HG03060 (cell line): ENCODE measurements at regions not wholly inside any gene's neighbourhood (a gene's known extent, or its start where the extent isn't known, plus 50 kb on each side); places are given as distances from the start of the nearest gene placed in this dataset.
"Not testable (repeated sequence)": the region's sequence is repeated elsewhere in the genome, so short reads cannot be mapped to it uniquely, and the experiment has no call there.

Source experiments
- ATAC-seq: cut with Tn5 transposase; IDR thresholded peaks from one replicate; pipeline ENCODE4 v1.9.1; 2021; ENCODE audit warnings: low read depth, moderate number of reproducible peaks; ENCODE audit not compliant: unreplicated experiment

DNA sequence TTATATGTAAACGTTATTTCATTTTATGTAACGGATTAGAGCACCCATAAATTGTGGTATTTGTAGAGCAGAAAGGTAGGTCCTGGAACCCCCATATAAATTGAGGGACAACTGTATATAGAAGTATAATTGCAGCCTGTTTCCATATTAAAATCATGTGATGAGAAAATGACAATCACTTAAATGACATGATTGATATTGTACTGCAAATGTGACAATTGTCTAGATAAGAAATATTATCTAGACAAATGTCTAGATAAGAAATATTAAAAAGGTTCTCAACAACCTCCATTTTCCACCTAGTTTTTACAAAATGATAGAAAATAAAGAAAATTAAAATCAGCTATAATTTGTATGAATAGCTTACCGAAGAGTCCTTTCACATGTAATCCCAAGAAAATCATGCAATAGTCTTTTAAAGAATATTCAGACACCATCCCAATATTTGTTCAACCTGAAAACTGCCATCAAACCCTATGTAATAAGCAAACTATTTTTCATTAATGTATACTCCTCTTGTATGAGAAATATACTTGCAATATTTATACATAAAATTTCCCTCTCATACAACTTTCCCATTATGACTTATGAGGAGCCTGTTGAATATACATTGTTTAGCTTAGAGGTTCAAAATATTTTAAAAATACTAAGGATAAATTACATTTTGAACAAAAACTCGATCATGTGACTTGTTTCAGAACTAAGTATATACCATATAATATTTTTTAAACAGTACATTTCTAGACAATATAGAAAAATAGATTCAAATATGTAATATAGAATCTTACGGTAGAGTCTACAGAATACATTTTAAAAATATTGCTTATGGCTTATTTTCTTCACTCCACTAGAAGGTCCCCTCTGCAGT lies 153.2 kb downstream of the CRPPA start:
- no peak for ATAC-seq

DNA sequence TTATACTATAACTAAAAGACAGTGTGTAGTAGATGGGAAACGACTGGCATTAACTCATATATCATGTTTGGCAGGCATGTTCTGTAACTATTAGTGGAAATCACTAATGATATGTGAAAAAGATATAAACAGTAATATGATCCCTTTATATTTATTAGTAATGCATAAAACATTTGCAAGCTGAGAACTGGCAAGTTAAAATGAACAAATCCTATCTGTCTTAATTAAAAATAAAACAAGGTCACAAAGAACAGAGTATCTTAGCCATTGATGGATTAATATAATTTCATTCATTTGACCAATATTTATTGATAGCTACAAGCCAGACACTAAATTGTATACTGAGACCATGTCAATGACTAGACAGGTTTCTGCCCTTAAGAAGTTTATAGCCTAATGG lies 154.5 kb downstream of the CRPPA start:
- no peak for ATAC-seq

DNA sequence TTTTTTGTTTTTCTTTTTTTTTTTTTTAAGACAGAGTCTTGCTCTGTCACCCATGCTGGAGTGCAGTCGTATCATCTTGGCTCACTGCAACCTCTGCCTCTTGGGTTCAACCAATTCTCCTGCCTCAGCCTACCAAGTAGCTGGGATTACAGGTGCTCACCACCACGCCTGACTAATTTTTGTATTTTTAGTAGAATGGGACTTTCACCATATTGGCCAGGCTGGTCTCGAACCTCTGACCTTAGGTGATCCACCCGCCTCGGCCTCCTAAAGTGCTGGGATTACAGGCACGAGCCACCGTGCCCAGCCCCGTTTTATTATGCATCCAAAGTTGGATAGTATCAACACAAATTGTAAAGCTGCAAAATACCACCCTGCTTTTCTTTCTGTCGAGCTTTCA lies 154.9 kb downstream of the CRPPA start:
- not testable (repeated sequence) for ATAC-seq

DNA sequence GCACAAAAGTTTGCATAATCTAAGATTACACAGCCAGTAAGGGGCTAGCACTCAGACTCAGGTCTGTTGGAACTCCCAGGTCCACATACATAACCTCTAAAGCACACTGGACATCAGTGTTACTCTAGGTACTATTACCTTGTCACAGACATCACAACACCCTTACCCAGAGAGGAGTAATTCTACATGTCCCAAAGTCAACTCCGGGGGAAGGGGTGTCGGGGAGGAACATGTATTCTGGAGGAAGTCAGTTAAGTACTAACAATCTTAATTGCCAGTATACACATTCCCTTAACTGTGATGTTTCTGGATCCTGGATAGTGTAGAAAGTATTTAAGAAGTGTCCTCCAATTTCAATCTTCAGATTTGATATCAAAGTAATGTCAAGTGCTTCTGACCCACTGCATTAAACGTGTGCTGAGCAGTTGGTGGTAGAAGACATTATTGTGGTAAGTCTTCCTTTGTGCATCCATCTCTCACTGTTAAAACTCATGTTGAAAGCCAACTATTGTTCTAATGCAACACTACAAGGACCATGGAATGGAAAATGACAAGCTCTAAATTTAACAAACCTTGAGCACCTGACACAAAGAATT lies 155.4 kb downstream of the CRPPA start:
- no peak for ATAC-seq

DNA sequence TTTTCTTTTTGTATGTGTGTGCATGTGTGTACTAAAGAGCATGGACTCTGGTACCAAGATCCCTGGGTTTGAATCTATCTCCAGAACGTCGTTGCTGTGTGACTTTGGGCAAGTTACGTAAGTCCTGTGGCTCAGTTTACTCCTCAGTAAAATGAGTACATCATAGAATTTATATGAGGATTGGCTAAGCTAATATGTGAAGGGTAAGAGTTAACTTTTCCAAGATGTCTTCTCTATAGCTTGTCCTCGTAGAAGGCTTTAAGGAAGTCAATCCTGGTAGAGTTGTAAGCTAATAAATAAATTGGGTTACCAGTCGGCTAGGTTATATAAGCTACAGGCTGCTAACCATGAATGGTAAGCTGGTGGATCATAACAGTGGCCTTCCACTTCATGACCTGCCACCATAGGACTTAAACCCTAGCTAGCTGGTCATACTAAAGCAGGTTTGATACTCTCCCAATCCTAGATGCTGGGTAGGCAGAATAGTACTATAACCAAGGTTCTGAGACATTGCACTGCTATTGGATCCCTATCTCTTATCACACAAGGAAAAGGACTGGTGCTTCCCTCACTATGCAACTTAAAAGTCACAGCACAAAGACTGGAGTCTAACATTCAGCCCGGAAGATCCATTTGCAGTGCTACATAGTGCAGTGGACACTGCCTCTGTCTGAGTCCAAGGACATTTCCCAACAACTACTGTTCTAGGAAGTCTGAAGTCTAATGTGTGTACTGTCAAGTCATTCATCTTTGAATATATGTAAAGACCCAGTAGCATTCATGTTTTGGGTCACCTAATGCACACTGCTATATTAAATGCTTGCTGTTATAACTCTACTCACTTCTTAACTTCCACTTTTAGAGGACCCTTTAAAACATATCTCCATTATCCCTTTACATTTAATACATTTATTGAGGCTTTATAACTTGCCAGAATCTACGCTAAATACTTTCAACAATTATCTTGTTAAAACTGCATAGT lies 156.2 kb downstream of the CRPPA start:
- no peak for ATAC-seq

DNA sequence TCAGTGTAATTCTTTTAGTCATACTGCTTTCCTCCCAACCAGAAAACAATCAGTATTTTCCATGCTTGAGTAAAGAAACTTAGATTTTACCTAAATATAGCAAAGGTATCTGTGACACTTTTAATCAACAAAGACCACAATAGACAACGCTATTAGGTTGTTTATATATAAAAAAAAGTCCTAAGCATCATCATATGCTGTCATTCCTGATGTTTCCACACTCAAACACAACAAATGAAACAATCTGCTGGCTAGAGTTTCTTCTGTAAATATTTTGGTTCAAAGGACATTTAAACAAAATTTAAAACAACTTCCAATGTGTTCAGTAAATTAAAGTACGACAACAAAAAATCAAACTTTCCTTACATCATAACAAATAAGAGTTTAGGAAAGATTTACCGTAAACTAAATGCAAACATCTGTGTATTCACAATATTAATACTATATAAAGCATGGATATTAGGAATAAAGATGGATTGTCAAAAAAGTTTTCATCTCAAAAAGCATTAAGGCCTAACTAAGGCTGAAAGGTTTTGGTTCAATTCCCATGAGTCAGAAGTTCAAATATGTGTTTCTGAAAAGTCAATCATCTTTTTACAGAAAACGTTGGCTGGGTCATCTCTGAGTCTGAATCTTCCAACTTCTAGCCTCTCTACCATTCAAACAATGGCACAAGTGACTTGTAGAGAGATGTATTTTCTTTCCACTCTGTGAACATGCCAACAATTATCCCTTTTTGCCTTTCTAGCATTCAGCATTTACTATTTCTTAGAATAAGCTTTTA lies 157.1 kb downstream of the CRPPA start:
- no peak for ATAC-seq

DNA sequence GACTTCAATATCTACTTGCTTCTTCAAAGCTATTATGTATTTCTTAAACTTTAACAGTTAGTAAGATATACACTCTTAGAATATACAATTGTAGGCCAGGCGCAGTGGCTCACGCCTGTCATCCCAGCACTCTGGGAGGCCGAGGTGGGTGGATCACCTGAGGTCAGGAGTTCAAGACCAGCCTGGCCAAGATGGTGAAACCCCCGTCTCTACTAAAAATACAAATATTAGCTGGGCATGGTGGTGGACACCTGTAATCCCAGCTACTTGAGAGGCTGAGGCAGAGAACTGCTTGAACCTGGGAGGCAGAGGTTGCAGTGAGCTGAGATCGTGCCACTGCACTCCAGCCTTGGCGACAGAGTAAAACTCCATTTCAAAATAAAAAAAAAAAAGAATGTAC lies 158.0 kb downstream of the CRPPA start:
- not testable (repeated sequence) for ATAC-seq

DNA sequence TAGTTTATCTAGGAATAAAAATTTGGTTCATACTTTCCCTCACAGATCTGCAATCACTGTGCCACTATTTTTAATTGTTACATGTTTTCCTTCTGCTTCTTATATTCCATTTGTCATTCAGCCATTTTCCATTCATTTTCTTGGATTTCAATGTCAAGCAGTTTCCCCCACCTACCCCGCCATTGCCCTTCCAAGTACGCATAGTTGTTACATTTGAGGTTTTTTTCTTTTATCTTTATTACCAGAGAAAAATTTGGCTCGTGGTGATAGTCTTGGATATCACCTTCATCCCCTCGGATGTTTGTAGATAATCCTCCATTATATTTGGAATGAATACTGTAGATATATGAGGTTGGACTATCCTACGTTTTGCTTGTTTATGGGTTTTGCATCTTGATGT lies 159.7 kb downstream of the CRPPA start:
- ATAC-seq: no peak

DNA sequence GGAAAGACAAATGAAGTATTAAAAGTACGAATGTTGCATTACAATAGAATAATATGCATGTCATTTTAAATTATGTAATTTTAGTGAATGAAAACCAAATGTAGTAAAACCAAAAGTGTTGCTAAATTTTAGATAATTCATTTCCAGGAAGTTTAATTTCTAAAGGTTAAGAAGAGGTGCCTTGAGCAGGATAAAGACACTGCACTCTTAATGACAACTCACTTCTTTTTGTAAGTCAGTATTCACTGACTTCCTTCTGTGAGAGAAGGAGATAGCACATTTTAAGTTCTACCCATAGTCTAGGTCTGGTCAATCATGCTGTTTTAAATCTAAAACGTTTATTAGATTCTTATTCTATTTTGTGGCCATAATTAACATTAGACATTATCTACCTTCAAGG lies 160.2 kb downstream of the CRPPA start:
- ATAC-seq: no peak

DNA sequence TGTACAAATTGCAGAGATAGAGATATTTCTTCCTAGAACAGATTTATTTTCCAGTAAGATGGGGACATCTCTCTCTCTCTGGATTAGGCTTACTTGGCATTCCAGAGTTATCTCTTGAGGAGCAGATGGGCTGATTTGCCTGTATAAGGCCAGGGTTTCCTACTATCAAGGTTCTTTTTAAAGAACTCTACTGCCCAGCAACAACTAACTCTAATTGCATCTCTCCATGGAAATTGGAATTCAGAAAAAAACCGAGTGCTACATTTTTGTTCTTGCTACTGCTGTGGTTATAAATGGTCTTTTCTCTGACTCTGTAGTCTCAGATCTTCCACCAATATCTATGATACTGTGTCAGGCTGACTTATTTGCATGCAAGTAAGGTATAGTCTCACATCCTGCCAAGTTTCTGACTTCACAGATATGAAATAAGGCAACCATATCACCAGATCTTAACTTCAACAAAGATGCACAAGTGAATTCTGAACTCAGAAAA lies 161.1 kb downstream of the CRPPA start:
- no peak for ATAC-seq

DNA sequence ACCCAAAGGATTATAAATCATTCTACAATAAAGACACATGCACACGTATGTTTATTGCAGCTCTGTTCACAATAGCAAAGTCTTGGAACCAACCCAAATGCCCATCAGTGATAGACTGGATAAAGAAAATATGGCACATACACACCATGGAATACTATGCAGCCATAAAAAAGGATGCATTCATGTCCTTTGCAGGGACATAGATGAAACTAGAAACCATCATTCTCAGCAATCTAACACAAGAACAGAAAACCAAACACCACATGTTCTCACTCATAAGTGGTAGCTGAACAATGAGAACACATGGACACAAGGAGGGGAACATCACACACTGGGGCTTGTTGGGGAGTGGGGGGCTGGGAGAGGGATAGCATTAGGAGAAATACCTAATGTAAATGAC lies 164.9 kb downstream of the CRPPA start:
- not testable (repeated sequence) for ATAC-seq

DNA sequence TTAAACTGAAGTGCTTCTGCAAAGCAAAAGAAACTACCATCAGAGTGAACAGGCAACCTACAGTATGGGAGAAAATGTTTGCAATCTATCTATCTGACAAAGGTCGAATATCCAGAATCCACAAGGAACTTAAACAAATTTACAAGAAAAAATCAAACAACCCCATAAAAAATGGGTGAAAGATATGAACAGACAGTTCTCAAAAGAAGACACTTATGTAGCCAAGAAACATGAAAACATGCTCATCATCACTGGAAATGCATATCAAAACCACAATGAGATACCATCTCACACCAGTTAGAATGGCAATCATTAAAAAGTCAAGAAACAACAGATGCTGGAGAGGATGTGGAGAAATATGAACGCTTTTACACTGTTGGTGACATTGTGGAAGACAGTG lies 165.4 kb downstream of the CRPPA start:
- ATAC-seq: not testable (repeated sequence)

DNA sequence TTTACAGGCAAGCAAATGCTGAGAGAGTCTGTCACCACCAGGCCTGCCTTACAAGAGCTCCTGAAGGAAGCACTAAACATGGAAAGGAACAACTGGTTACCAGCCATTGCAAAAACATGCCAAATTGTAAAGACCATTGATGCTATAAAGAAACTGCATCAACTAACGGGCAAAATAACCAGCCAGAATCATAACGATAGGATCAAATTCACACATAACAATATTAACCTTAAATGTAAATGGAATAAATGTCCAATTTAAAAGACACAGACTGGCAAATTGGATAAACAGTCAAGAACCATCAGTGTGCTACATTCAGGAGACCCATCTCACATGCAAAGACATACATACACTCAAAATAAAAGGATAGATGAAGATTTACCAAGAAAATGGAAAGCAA lies 170.7 kb downstream of the CRPPA start:
- not testable (repeated sequence) for ATAC-seq

DNA sequence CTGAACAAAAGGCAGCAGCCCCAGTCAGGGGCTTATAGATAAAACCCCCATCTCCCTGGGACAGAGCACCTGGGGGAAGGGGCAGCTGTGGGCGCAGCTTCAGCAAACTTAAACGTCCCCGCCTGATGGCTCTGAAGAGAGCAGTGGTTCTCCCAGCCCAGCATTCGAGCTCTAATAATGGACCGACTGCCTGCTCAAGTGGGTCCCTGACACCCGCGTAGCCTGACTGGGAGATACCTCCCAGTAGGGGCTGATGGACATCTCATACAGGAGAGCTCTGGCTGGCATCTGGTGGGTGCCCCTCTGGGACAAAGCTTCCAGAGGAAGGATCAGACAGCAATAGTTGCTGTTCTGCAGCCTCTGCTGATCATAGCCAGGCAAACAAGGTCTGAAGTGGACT lies 172.1 kb downstream of the CRPPA start:
- ATAC-seq: not testable (repeated sequence)

DNA sequence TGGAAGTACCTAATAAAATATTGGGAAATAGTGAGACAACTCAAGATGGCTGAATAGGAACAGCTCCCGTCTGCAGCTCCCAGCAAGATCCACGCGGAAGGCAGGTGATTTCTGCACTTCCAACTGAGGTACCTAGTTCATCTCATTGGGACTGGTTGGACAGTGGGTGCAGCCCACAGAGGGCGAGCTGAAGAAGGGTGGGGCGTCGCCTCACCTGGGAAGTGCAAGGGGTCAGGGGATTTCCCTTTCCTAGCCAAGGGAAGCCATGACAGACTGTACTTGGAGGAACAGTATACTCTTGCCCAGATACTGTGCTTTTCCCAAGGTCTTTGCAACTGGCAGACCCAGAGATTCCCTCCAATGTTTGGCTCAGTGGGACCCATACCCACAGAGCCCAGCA lies 172.8 kb downstream of the CRPPA start:
- ATAC-seq: not testable (repeated sequence)

DNA sequence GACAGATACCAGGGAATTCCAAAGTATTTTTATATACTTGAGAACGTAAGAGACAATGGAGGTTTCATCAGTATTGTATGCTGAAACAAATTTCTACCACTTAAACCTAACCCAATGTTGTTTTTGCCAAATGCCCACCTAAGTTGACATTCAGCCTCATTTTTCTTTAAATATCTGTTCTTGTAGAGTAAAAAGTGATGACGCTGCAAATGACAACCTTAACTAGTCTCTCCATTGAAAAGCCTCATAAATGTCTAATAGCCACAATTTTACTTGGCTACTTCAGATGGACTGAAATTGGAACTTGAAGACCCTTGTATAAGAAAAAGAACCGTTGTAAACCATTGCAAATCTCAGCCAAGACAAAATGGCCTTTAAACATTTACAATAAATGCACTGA lies 176.9 kb downstream of the CRPPA start:
- no peak for ATAC-seq

DNA sequence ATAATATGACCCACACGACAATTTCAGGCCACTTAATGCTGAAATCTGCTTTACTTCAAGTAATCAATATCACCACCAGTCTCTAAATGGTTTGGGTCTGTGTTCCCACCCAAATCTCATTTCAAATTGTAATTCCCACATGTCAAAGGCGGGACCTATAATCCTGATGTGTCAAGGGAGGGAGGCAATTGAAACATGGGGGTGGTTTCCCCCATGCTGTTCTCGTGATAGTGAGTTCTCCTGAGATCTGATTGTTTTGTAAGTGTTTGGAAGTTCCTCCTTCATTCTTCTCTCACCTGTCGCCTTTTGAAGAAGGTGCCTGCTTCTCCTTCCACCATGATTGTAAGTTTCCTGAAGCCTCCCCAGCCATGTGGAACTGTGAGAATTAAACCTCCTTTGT lies 178.4 kb downstream of the CRPPA start:
- no peak for ATAC-seq

DNA sequence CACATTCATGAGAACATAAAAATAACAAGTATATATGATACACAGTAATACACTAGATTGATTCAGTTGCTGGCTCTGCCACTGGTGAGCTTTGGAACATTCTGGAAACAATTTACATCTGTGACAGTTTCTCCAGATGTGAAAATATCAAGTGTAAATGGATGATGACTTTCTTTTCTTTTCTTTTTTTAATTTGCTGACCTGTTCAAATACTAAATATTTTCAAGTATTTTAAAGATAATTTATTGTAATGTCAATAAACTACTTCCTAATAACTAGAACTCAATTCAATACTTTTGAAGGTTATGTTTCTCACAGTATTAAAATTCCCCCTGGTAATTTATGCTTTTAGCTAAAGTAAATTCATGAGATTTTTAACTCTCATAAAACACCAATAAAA lies 180.3 kb downstream of the CRPPA start:
- no peak for ATAC-seq

DNA sequence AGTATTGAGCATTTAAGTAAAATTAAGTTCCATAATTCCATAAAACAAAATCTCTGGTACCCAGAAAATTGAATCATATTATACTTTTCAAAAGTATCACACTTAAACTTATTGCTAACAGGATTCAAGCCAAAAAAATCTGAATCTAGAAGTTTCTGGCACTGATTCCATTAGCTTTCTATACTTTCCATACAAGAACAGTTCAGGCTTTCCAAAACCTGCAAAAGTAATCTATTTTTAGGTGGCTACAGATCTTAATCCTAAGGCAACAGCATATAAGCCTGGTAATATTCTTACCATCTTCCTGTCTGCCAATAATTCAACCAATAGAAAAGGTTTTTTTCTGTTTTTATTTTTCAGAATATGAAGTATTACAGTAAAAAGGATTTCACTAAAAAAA lies 185.0 kb downstream of the CRPPA start:
- ATAC-seq: no peak
